ENCODE measurements at regions not wholly inside any gene's neighbourhood (a gene's known extent, or its start where the extent isn't known, plus 50 kb on each side); places are given as distances from the start of the nearest gene placed in this dataset.

- TF ChIP-seq, protein P1, sequence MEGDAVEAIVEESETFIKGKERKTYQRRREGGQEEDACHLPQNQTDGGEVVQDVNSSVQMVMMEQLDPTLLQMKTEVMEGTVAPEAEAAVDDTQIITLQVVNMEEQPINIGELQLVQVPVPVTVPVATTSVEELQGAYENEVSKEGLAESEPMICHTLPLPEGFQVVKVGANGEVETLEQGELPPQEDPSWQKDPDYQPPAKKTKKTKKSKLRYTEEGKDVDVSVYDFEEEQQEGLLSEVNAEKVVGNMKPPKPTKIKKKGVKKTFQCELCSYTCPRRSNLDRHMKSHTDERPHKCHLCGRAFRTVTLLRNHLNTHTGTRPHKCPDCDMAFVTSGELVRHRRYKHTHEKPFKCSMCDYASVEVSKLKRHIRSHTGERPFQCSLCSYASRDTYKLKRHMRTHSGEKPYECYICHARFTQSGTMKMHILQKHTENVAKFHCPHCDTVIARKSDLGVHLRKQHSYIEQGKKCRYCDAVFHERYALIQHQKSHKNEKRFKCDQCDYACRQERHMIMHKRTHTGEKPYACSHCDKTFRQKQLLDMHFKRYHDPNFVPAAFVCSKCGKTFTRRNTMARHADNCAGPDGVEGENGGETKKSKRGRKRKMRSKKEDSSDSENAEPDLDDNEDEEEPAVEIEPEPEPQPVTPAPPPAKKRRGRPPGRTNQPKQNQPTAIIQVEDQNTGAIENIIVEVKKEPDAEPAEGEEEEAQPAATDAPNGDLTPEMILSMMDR (IDR thresholded peaks at IDR 0.05; ENCODE audit: control insufficient read depth, extremely low read depth, insufficient read depth), result no peak
- DNase-seq (ENCODE audit: low read depth), result no peak
- H3K4me3 ChIP-seq (ENCODE audit: low read depth, low read length), result no peak overlapping the region
Measured at GRCh38 chr3:18679238-18679637, 254.1 kb upstream of the SATB1 start.

GRCh38 chr3:18675197-18675596 lies 250.1 kb upstream of the SATB1 start:
- TF ChIP-seq, protein P1 (IDR thresholded peaks at IDR 0.05; ENCODE audit: control insufficient read depth, extremely low read depth, insufficient read depth), result no peak
- H3K4me3 ChIP-seq (ENCODE audit: low read depth, low read length), result no peak overlapping the region
- DNase-seq (ENCODE audit: low read depth), result no peak

GRCh38 chr3:18672561-18672960 lies 247.4 kb upstream of the SATB1 start:
- no peak overlapping the region for H3K4me3 ChIP-seq (ENCODE audit: low read depth, low read length)
- DNase-seq (ENCODE audit: low read depth), result no peak
- TF ChIP-seq, protein P1 (IDR thresholded peaks at IDR 0.05; ENCODE audit: control insufficient read depth, extremely low read depth, insufficient read depth), result no peak

DNA sequence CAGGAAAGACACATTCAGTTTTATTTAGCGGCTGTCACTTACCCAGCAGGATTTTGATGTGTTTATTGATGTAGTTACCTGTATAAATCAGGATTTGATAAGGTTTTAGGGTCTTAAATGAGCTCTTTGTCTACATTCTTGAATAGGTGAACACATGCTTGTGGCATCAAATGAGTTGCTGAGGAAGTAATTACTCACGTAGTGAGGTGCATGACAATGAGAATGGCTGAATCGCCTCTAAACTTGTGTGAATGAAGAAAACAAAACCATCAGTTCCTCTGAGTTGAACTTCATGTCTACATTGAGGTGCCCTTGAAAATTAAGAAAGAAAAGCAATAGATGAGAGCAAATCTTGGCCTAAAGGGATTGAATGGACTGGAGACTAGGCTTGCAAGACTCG lies 245.6 kb upstream of the SATB1 start:
- H3K4me3 ChIP-seq (ENCODE audit: low read depth, low read length), result no peak overlapping the region
- no peak for DNase-seq (ENCODE audit: low read depth)
- TF ChIP-seq, protein P1 (IDR thresholded peaks at IDR 0.05; ENCODE audit: control insufficient read depth, extremely low read depth, insufficient read depth), result no peak

GRCh38 chr3:18669374-18669773 lies 244.2 kb upstream of the SATB1 start:
- DNase-seq (ENCODE audit: low read depth), result no peak
- TF ChIP-seq, protein P1 (IDR thresholded peaks at IDR 0.05; ENCODE audit: control insufficient read depth, extremely low read depth, insufficient read depth), result no peak
- no peak overlapping the region for H3K4me3 ChIP-seq (ENCODE audit: low read depth, low read length)

DNA sequence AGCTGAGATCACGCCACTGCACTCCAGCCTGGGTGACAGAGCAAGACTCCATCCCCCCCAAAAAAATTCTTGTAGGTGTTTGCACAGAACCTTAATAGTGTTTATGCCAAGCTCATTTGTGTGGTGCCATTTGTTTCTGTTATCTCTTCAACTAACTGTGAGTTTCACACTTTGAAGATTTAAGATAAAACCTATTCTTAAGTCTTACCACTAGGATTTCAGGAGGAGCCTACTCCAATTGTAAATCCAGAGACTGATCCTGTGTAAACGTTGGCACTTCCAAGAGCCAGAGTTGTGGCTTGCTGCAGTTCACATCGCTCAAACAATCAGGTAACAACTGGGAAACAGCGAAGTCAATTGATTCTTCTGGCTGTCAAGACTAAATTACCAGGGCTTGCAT lies 242.4 kb upstream of the SATB1 start:
- H3K4me3 ChIP-seq (ENCODE audit: low read depth, low read length), result no peak overlapping the region
- no peak for DNase-seq (ENCODE audit: low read depth)
- TF ChIP-seq, protein P1 (IDR thresholded peaks at IDR 0.05; ENCODE audit: control insufficient read depth, extremely low read depth, insufficient read depth), result no peak

- TF ChIP-seq, protein P1 (IDR thresholded peaks at IDR 0.05; ENCODE audit: control insufficient read depth, extremely low read depth, insufficient read depth), result no peak
- DNase-seq (ENCODE audit: low read depth), result no peak
- no peak overlapping the region for H3K4me3 ChIP-seq (ENCODE audit: low read depth, low read length)
Measured at GRCh38 chr3:18666655-18667054, 241.5 kb upstream of the SATB1 start.

Measured in LNCaP clone FGC (cell line).